ENCODE measurements at regions not wholly inside any gene's neighbourhood (a gene's known extent, or its start where the extent isn't known, plus 50 kb on each side); places are given as distances from the start of the nearest gene placed in this dataset.

DNA sequence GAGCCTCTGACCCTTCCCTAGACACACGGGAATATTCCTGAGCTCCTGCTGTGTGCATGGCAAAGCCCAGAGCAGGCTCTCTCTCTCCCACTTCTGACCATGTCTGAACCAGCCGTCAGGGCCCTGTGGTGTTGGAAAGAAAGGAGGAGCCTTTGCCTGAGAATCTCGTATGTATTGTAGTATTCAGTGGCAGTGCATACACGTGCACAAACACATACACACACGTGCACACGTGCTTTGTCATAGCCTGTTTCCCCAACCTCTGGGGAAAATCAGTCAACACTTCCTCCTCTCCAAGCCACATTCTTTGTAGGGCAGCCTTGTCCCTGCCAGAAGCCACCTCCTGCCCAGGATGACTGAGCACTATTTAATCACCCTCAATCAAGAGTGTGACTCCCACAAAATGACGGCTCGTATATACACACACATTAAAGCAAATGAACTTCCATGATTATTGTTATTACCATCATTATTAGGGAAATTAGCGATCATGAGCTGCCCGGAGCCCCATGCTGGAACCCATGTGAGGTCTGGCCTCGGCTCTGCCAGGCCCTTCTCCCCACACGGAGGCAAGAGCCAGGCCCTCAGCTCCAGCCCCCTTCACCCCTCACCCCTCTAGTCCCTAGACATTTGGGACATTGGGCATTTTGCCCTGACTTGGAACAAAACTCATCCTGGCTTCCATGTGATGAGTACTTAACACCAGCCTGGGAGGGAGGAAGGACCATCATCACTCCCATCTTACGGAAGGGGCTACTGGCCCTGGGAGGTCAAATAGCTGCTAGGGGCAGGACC is 331.9 kb downstream of the NPHP4 start:
- Histone ChIP-seq H3K4me2 (no peak overlapping the region), H3K27ac (ENCODE audit: low read depth) (no peak overlapping the region), H2AFZ (no peak overlapping the region), H3K79me2 (replicated peaks; ENCODE audit: insufficient read depth) (no peaks in the 10 kb centered on the region), H3F3A (replicated peaks; ENCODE audit: low read depth) (no peaks in the 10 kb centered on the region), H4K20me1 (replicated peaks; ENCODE audit: insufficient read depth) (no peaks in the 10 kb centered on the region), H3K36me3 (ENCODE audit: insufficient read depth) (no peaks in the 10 kb centered on the region), H3K4me1 (ENCODE audit: insufficient read depth) (no peaks in the 10 kb centered on the region), H3K9me2 (ENCODE audit: insufficient read depth) (no peaks in the 10 kb centered on the region), H3K4me3 (no peak overlapping the region), H3K27me3 (ENCODE audit: insufficient read depth) (no peaks in the 10 kb centered on the region)
- no peak overlapping the region for H3K4me3 Mint-ChIP-seq
- no peaks in the 10 kb centered on the region for H3K36me3 Mint-ChIP-seq (ENCODE audit: low read depth)
- no peak for TF ChIP-seq EZH2phosphoT487 (IDR thresholded peaks at IDR 0.05; ENCODE audit: unreplicated experiment)
- no peak for TF ChIP-seq JUNB (IDR thresholded peaks at IDR 0.05; ENCODE audit: unreplicated experiment)
- TF ChIP-seq, protein P1, sequence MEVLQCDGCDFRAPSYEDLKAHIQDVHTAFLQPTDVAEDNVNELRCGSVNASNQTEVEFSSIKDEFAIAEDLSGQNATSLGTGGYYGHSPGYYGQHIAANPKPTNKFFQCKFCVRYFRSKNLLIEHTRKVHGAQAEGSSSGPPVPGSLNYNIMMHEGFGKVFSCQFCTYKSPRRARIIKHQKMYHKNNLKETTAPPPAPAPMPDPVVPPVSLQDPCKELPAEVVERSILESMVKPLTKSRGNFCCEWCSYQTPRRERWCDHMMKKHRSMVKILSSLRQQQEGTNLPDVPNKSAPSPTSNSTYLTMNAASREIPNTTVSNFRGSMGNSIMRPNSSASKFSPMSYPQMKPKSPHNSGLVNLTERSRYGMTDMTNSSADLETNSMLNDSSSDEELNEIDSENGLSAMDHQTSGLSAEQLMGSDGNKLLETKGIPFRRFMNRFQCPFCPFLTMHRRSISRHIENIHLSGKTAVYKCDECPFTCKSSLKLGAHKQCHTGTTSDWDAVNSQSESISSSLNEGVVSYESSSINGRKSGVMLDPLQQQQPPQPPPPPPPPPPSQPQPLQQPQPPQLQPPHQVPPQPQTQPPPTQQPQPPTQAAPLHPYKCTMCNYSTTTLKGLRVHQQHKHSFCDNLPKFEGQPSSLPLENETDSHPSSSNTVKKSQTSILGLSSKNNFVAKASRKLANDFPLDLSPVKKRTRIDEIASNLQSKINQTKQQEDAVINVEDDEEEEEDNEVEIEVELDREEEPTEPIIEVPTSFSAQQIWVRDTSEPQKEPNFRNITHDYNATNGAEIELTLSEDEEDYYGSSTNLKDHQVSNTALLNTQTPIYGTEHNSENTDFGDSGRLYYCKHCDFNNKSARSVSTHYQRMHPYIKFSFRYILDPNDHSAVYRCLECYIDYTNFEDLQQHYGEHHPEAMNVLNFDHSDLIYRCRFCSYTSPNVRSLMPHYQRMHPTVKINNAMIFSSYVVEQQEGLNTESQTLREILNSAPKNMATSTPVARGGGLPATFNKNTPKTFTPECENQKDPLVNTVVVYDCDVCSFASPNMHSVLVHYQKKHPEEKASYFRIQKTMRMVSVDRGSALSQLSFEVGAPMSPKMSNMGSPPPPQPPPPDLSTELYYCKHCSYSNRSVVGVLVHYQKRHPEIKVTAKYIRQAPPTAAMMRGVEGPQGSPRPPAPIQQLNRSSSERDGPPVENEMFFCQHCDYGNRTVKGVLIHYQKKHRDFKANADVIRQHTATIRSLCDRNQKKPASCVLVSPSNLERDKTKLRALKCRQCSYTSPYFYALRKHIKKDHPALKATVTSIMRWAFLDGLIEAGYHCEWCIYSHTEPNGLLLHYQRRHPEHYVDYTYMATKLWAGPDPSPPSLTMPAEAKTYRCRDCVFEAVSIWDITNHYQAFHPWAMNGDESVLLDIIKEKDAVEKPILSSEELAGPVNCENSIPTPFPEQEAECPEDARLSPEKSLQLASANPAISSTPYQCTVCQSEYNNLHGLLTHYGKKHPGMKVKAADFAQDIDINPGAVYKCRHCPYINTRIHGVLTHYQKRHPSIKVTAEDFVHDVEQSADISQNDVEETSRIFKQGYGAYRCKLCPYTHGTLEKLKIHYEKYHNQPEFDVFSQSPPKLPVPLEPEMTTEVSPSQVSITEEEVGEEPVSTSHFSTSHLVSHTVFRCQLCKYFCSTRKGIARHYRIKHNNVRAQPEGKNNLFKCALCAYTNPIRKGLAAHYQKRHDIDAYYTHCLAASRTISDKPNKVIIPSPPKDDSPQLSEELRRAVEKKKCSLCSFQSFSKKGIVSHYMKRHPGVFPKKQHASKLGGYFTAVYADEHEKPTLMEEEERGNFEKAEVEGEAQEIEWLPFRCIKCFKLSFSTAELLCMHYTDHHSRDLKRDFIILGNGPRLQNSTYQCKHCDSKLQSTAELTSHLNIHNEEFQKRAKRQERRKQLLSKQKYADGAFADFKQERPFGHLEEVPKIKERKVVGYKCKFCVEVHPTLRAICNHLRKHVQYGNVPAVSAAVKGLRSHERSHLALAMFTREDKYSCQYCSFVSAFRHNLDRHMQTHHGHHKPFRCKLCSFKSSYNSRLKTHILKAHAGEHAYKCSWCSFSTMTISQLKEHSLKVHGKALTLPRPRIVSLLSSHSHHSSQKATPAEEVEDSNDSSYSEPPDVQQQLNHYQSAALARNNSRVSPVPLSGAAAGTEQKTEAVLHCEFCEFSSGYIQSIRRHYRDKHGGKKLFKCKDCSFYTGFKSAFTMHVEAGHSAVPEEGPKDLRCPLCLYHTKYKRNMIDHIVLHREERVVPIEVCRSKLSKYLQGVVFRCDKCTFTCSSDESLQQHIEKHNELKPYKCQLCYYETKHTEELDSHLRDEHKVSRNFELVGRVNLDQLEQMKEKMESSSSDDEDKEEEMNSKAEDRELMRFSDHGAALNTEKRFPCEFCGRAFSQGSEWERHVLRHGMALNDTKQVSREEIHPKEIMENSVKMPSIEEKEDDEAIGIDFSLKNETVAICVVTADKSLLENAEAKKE (CRISPR knock-in tag; IDR thresholded peaks at IDR 0.05), result no peak
- TF ChIP-seq, protein P2, sequence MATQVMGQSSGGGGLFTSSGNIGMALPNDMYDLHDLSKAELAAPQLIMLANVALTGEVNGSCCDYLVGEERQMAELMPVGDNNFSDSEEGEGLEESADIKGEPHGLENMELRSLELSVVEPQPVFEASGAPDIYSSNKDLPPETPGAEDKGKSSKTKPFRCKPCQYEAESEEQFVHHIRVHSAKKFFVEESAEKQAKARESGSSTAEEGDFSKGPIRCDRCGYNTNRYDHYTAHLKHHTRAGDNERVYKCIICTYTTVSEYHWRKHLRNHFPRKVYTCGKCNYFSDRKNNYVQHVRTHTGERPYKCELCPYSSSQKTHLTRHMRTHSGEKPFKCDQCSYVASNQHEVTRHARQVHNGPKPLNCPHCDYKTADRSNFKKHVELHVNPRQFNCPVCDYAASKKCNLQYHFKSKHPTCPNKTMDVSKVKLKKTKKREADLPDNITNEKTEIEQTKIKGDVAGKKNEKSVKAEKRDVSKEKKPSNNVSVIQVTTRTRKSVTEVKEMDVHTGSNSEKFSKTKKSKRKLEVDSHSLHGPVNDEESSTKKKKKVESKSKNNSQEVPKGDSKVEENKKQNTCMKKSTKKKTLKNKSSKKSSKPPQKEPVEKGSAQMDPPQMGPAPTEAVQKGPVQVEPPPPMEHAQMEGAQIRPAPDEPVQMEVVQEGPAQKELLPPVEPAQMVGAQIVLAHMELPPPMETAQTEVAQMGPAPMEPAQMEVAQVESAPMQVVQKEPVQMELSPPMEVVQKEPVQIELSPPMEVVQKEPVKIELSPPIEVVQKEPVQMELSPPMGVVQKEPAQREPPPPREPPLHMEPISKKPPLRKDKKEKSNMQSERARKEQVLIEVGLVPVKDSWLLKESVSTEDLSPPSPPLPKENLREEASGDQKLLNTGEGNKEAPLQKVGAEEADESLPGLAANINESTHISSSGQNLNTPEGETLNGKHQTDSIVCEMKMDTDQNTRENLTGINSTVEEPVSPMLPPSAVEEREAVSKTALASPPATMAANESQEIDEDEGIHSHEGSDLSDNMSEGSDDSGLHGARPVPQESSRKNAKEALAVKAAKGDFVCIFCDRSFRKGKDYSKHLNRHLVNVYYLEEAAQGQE (IDR thresholded peaks at IDR 0.05; ENCODE audit: unreplicated experiment), result no peak
- TF ChIP-seq EZH2 (IDR thresholded peaks at IDR 0.05; ENCODE audit: low read depth, unreplicated experiment), result no peak
- no peak for TF ChIP-seq NANOG (IDR thresholded peaks at IDR 0.05; ENCODE audit: borderline replicate concordance)
- TF ChIP-seq, protein P3, sequence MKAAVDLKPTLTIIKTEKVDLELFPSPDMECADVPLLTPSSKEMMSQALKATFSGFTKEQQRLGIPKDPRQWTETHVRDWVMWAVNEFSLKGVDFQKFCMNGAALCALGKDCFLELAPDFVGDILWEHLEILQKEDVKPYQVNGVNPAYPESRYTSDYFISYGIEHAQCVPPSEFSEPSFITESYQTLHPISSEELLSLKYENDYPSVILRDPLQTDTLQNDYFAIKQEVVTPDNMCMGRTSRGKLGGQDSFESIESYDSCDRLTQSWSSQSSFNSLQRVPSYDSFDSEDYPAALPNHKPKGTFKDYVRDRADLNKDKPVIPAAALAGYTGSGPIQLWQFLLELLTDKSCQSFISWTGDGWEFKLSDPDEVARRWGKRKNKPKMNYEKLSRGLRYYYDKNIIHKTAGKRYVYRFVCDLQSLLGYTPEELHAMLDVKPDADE (IDR thresholded peaks at IDR 0.05), result no peak
- no peak for TF ChIP-seq STAT1 (IDR thresholded peaks at IDR 0.05; ENCODE audit: unreplicated experiment)
- no peak for TF ChIP-seq ZNF331 (CRISPR knock-in tag; IDR thresholded peaks at IDR 0.05; ENCODE audit: low read depth)
- no peak for TF ChIP-seq ZNF114 (CRISPR knock-in tag; IDR thresholded peaks at IDR 0.05)
- TF ChIP-seq CREB1 (CRISPR knock-in tag; IDR thresholded peaks at IDR 0.05; ENCODE audit: low read depth), result no peak
- TF ChIP-seq POLR2AphosphoS5 (IDR thresholded peaks at IDR 0.05; ENCODE audit: low read depth), result no peak
- TF ChIP-seq, protein P4, sequence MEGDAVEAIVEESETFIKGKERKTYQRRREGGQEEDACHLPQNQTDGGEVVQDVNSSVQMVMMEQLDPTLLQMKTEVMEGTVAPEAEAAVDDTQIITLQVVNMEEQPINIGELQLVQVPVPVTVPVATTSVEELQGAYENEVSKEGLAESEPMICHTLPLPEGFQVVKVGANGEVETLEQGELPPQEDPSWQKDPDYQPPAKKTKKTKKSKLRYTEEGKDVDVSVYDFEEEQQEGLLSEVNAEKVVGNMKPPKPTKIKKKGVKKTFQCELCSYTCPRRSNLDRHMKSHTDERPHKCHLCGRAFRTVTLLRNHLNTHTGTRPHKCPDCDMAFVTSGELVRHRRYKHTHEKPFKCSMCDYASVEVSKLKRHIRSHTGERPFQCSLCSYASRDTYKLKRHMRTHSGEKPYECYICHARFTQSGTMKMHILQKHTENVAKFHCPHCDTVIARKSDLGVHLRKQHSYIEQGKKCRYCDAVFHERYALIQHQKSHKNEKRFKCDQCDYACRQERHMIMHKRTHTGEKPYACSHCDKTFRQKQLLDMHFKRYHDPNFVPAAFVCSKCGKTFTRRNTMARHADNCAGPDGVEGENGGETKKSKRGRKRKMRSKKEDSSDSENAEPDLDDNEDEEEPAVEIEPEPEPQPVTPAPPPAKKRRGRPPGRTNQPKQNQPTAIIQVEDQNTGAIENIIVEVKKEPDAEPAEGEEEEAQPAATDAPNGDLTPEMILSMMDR (conservative IDR thresholded peaks at IDR 0.05; ENCODE audit: low read depth in 2 of 2), result no peak
- H3K27ac Mint-ChIP-seq, result no peak overlapping the region; the same call in 1 of the 2 replicates
- peaks cover 5% of the 10 kb centered on the region; the same call in 2 of the 3 replicates for H3K4me1 Mint-ChIP-seq
- DNase-seq (ENCODE audit: low spot score) (no peak), ATAC-seq (no peak)
- H3K27me3 Mint-ChIP-seq (ENCODE audit: insufficient read depth, low read depth, poor library complexity), result no peaks in the 10 kb centered on the region
- H3K9me3 Mint-ChIP-seq, result peaks cover 3% of the 10 kb centered on the region; the same call in 2 of the 3 replicates
